ENCODE measurements at regions not wholly inside any gene's neighbourhood (a gene's known extent, or its start where the extent isn't known, plus 50 kb on each side); places are given as distances from the start of the nearest gene placed in this dataset.

DNA sequence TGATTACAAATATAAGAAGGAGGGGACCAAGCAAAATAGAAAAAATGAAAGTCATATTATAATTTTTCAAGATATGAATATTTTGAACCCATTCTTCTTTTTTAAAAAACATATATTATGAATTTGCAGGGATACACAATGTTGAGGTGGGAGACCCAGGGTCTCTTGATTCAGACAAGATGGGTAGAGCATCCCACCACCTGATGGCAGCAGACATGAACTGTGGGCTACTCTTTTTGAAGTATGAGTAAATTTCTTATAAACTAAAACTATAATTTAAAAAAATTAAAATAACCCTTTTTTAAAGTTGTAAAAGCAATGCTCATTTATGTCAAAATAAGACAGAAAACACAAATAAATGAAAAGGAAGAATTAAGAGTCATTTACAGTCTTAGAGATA is 202.7 kb upstream of the PRICKLE1 start:
- ChIA-PET POLR2A (no interaction called here), CTCF (no interaction called here)
- Mint-ChIP-seq H3K36me3 (no peaks in the 10 kb centered on the region), H3K4me3 (no peak overlapping the region), H3K9me3 (no peaks in the 10 kb centered on the region), H3K4me1 (0 out of 2 replicates have a peak, but pooled peaks cover 4% of the 10 kb centered on the region), H3K27ac (no peak overlapping the region), H3K27me3 (ENCODE audit: low read depth) (no peaks in the 10 kb centered on the region)
- ATAC-seq: no peak
- TF ChIP-seq, protein P1, sequence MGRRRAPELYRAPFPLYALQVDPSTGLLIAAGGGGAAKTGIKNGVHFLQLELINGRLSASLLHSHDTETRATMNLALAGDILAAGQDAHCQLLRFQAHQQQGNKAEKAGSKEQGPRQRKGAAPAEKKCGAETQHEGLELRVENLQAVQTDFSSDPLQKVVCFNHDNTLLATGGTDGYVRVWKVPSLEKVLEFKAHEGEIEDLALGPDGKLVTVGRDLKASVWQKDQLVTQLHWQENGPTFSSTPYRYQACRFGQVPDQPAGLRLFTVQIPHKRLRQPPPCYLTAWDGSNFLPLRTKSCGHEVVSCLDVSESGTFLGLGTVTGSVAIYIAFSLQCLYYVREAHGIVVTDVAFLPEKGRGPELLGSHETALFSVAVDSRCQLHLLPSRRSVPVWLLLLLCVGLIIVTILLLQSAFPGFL (CRISPR knock-in tag; IDR thresholded peaks at IDR 0.05; ENCODE audit: borderline replicate concordance): no peak
- TF ChIP-seq SP1 (CRISPR knock-in tag; conservative IDR thresholded peaks at IDR 0.05): no peak
- TF ChIP-seq, protein P2, sequence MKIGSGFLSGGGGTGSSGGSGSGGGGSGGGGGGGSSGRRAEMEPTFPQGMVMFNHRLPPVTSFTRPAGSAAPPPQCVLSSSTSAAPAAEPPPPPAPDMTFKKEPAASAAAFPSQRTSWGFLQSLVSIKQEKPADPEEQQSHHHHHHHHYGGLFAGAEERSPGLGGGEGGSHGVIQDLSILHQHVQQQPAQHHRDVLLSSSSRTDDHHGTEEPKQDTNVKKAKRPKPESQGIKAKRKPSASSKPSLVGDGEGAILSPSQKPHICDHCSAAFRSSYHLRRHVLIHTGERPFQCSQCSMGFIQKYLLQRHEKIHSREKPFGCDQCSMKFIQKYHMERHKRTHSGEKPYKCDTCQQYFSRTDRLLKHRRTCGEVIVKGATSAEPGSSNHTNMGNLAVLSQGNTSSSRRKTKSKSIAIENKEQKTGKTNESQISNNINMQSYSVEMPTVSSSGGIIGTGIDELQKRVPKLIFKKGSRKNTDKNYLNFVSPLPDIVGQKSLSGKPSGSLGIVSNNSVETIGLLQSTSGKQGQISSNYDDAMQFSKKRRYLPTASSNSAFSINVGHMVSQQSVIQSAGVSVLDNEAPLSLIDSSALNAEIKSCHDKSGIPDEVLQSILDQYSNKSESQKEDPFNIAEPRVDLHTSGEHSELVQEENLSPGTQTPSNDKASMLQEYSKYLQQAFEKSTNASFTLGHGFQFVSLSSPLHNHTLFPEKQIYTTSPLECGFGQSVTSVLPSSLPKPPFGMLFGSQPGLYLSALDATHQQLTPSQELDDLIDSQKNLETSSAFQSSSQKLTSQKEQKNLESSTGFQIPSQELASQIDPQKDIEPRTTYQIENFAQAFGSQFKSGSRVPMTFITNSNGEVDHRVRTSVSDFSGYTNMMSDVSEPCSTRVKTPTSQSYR (CRISPR knock-in tag; IDR thresholded peaks at IDR 0.05): no peak
- TF ChIP-seq, protein P3, sequence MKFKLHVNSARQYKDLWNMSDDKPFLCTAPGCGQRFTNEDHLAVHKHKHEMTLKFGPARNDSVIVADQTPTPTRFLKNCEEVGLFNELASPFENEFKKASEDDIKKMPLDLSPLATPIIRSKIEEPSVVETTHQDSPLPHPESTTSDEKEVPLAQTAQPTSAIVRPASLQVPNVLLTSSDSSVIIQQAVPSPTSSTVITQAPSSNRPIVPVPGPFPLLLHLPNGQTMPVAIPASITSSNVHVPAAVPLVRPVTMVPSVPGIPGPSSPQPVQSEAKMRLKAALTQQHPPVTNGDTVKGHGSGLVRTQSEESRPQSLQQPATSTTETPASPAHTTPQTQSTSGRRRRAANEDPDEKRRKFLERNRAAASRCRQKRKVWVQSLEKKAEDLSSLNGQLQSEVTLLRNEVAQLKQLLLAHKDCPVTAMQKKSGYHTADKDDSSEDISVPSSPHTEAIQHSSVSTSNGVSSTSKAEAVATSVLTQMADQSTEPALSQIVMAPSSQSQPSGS (CRISPR knock-in tag; IDR thresholded peaks at IDR 0.05; ENCODE audit: borderline replicate concordance, low read depth): no peak
- no peak for TF ChIP-seq MXD4 (CRISPR knock-in tag; IDR thresholded peaks at IDR 0.05; ENCODE audit: borderline replicate concordance)
- TF ChIP-seq, protein P4, sequence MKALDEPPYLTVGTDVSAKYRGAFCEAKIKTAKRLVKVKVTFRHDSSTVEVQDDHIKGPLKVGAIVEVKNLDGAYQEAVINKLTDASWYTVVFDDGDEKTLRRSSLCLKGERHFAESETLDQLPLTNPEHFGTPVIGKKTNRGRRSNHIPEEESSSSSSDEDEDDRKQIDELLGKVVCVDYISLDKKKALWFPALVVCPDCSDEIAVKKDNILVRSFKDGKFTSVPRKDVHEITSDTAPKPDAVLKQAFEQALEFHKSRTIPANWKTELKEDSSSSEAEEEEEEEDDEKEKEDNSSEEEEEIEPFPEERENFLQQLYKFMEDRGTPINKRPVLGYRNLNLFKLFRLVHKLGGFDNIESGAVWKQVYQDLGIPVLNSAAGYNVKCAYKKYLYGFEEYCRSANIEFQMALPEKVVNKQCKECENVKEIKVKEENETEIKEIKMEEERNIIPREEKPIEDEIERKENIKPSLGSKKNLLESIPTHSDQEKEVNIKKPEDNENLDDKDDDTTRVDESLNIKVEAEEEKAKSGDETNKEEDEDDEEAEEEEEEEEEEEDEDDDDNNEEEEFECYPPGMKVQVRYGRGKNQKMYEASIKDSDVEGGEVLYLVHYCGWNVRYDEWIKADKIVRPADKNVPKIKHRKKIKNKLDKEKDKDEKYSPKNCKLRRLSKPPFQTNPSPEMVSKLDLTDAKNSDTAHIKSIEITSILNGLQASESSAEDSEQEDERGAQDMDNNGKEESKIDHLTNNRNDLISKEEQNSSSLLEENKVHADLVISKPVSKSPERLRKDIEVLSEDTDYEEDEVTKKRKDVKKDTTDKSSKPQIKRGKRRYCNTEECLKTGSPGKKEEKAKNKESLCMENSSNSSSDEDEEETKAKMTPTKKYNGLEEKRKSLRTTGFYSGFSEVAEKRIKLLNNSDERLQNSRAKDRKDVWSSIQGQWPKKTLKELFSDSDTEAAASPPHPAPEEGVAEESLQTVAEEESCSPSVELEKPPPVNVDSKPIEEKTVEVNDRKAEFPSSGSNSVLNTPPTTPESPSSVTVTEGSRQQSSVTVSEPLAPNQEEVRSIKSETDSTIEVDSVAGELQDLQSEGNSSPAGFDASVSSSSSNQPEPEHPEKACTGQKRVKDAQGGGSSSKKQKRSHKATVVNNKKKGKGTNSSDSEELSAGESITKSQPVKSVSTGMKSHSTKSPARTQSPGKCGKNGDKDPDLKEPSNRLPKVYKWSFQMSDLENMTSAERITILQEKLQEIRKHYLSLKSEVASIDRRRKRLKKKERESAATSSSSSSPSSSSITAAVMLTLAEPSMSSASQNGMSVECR (CRISPR knock-in tag; IDR thresholded peaks at IDR 0.05; ENCODE audit: borderline replicate concordance): no peak
- no peak for DNase-seq (ENCODE audit: low spot score)

DNA sequence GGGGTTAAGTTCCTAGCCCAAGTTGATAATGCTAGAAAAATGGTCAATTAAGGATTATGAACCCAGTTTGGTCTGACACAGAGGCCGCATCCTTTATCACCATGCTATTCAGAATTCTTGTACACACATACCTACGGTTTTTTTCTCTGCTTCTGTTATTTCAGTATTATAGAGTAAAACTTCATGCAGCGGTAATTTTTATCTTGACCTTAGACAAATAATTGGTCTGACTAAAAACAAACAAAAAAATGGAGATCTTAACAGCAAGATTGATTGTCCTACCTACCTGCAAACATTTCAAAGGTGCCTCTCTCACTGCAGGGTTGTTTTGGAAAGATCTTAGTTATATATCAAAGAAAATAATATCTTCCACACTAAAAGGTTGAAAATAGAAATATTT is 201.9 kb upstream of the PRICKLE1 start:
- ChIA-PET CTCF (no interaction called here), POLR2A (no interaction called here)
- H3K36me3 Mint-ChIP-seq: no peaks in the 10 kb centered on the region
- DNase-seq (ENCODE audit: low spot score): no peak
- no peaks in the 10 kb centered on the region for H3K27me3 Mint-ChIP-seq (ENCODE audit: low read depth)
- no peak for ATAC-seq
- peaks cover 8% of the 10 kb centered on the region; the same call in 1 of the 2 replicates for H3K4me1 Mint-ChIP-seq
- H3K27ac Mint-ChIP-seq: no peak overlapping the region
- no peak overlapping the region for H3K4me3 Mint-ChIP-seq
- TF ChIP-seq, protein P5, sequence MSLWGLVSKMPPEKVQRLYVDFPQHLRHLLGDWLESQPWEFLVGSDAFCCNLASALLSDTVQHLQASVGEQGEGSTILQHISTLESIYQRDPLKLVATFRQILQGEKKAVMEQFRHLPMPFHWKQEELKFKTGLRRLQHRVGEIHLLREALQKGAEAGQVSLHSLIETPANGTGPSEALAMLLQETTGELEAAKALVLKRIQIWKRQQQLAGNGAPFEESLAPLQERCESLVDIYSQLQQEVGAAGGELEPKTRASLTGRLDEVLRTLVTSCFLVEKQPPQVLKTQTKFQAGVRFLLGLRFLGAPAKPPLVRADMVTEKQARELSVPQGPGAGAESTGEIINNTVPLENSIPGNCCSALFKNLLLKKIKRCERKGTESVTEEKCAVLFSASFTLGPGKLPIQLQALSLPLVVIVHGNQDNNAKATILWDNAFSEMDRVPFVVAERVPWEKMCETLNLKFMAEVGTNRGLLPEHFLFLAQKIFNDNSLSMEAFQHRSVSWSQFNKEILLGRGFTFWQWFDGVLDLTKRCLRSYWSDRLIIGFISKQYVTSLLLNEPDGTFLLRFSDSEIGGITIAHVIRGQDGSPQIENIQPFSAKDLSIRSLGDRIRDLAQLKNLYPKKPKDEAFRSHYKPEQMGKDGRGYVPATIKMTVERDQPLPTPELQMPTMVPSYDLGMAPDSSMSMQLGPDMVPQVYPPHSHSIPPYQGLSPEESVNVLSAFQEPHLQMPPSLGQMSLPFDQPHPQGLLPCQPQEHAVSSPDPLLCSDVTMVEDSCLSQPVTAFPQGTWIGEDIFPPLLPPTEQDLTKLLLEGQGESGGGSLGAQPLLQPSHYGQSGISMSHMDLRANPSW (CRISPR knock-in tag; conservative IDR thresholded peaks at IDR 0.05; ENCODE audit: low read depth): no peak
- TF ChIP-seq PRRX2 (CRISPR knock-in tag; IDR thresholded peaks at IDR 0.05) (no peak), SMAD4 (CRISPR knock-in tag; IDR thresholded peaks at IDR 0.05) (no peak), TCF7 (CRISPR knock-in tag; IDR thresholded peaks at IDR 0.05; ENCODE audit: low read depth) (no peak), SMAD3 (CRISPR knock-in tag; IDR thresholded peaks at IDR 0.05; ENCODE audit: borderline replicate concordance) (no peak), RORB (CRISPR knock-in tag; IDR thresholded peaks at IDR 0.05) (no peak), ZNF138 (CRISPR knock-in tag; conservative IDR thresholded peaks at IDR 0.05) (no peak)
- TF ChIP-seq, protein P6, sequence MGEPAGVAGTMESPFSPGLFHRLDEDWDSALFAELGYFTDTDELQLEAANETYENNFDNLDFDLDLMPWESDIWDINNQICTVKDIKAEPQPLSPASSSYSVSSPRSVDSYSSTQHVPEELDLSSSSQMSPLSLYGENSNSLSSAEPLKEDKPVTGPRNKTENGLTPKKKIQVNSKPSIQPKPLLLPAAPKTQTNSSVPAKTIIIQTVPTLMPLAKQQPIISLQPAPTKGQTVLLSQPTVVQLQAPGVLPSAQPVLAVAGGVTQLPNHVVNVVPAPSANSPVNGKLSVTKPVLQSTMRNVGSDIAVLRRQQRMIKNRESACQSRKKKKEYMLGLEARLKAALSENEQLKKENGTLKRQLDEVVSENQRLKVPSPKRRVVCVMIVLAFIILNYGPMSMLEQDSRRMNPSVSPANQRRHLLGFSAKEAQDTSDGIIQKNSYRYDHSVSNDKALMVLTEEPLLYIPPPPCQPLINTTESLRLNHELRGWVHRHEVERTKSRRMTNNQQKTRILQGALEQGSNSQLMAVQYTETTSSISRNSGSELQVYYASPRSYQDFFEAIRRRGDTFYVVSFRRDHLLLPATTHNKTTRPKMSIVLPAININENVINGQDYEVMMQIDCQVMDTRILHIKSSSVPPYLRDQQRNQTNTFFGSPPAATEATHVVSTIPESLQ (CRISPR knock-in tag; IDR thresholded peaks at IDR 0.05): no peak
- H3K9me3 Mint-ChIP-seq: no peaks in the 10 kb centered on the region

Measured in WTC11 (cell line).